Chondrocyte (in vitro differentiated cells): ENCODE measurements at regions not wholly inside any gene's neighbourhood (a gene's known extent, or its start where the extent isn't known, plus 50 kb on each side); places are given as distances from the start of the nearest gene placed in this dataset.
A peak's percentile ranks its signal among the peaks of the same experiment; 100 is the strongest.

ENCODE experiments used
- DNase-seq: peaks from one replicate; pipeline ENCODE4 v3.0.0; 2021; ENCODE audit warnings: mixed read lengths, low spot score
- H3K27ac Mint-ChIP-seq: one replicate; pipeline ENCODE4 v1.8.0; 2021; ENCODE audit warnings: mild to moderate bottlenecking, moderate library complexity, mixed read lengths; ENCODE audit not compliant: unreplicated experiment
- H3K27me3 Mint-ChIP-seq: 2 replicates; pipeline ENCODE4 v1.8.0; 2021; ENCODE audit warnings: low read depth, mixed read lengths
- H3K36me3 Mint-ChIP-seq: 2 replicates; pipeline ENCODE4 v1.8.0; 2021; ENCODE audit warnings: low read depth, mixed read lengths
- H3K4me1 Mint-ChIP-seq: 2 replicates; pipeline ENCODE4 v1.8.0; 2021; ENCODE audit warnings: low read depth, mild to moderate bottlenecking, mixed read lengths
- H3K4me3 Mint-ChIP-seq: one replicate; pipeline ENCODE4 v1.8.0; 2021; ENCODE audit warnings: mild to moderate bottlenecking, moderate library complexity, mixed read lengths; ENCODE audit not compliant: unreplicated experiment
- H3K9me3 Mint-ChIP-seq: 2 replicates; pipeline ENCODE4 v1.8.0; 2021; ENCODE audit warnings: low read depth, mixed read lengths
- CTCF ChIP-seq: fragments of 200-600 bp; sonication (generic); IDR thresholded peaks from 2 replicates; pipeline ENCODE4 v1.5.0; 2021; ENCODE audit warnings: antibody characterized with exemption, mild to moderate bottlenecking, moderate library complexity

GRCh38 chr6:95517004-95517403 is 60.3 kb upstream of the MANEA start:
- no peak overlapping the region for H3K27ac Mint-ChIP-seq
- H3K36me3 Mint-ChIP-seq = no peaks in the 10 kb centered on the region

GRCh38 chr6:95517568-95517967 is 59.8 kb upstream of the MANEA start:
- Mint-ChIP-seq H3K9me3 (no peaks in the 10 kb centered on the region), H3K27ac (no peak overlapping the region), H3K36me3 (no peaks in the 10 kb centered on the region), H3K4me1 (no peaks in the 10 kb centered on the region), H3K27me3 (peaks cover 22% of the 10 kb centered on the region), H3K4me3 (no peak overlapping the region)
- DNase-seq = no peak
- TF ChIP-seq CTCF = no peak

More at GRCh38 chr6:95517004-95517403, 60.3 kb upstream of the MANEA start:
- H3K9me3 Mint-ChIP-seq = no peaks in the 10 kb centered on the region
- H3K4me3 Mint-ChIP-seq = no peak overlapping the region
- H3K27me3 Mint-ChIP-seq = peaks cover 22% of the 10 kb centered on the region
- H3K4me1 Mint-ChIP-seq = no peaks in the 10 kb centered on the region
- no peak for DNase-seq
- TF ChIP-seq CTCF = no peak

- Mint-ChIP-seq H3K27ac (no peak overlapping the region), H3K27me3 (peaks cover 18% of the 10 kb centered on the region), H3K36me3 (no peaks in the 10 kb centered on the region), H3K4me3 (no peak overlapping the region), H3K9me3 (no peaks in the 10 kb centered on the region), H3K4me1 (no peaks in the 10 kb centered on the region)
- DNase-seq = peak; percentile 87
- no peak for TF ChIP-seq CTCF
Observed at GRCh38 chr6:95518630-95519227, 58.6 kb upstream of the MANEA start.

GRCh38 chr6:95519228-95520037 is 57.9 kb upstream of the MANEA start:
- Mint-ChIP-seq H3K9me3 (no peaks in the 10 kb centered on the region), H3K27ac (no peak overlapping the region), H3K4me1 (no peaks in the 10 kb centered on the region), H3K4me3 (no peak overlapping the region), H3K27me3 (peaks cover 18% of the 10 kb centered on the region), H3K36me3 (no peaks in the 10 kb centered on the region)
- peak; percentile 78 for DNase-seq
- no peak for TF ChIP-seq CTCF

- no peak for DNase-seq
- Mint-ChIP-seq H3K9me3 (peaks cover 4% of the 10 kb centered on the region), H3K4me3 (no peak overlapping the region), H3K4me1 (no peaks in the 10 kb centered on the region), H3K27ac (no peak overlapping the region), H3K27me3 (peaks cover 22% of the 10 kb centered on the region), H3K36me3 (no peaks in the 10 kb centered on the region)
- TF ChIP-seq CTCF = no peak
Observed at GRCh38 chr6:95521181-95521580, 56.2 kb upstream of the MANEA start.
